ENCODE measurements at regions not wholly inside any gene's neighbourhood (a gene's known extent, or its start where the extent isn't known, plus 50 kb on each side); places are given as distances from the start of the nearest gene placed in this dataset.

- Histone ChIP-seq H2AFZ (ENCODE audit: low read depth) (no peak overlapping the region), H3K4me2 (no peak overlapping the region)
- TF ChIP-seq, protein P1, sequence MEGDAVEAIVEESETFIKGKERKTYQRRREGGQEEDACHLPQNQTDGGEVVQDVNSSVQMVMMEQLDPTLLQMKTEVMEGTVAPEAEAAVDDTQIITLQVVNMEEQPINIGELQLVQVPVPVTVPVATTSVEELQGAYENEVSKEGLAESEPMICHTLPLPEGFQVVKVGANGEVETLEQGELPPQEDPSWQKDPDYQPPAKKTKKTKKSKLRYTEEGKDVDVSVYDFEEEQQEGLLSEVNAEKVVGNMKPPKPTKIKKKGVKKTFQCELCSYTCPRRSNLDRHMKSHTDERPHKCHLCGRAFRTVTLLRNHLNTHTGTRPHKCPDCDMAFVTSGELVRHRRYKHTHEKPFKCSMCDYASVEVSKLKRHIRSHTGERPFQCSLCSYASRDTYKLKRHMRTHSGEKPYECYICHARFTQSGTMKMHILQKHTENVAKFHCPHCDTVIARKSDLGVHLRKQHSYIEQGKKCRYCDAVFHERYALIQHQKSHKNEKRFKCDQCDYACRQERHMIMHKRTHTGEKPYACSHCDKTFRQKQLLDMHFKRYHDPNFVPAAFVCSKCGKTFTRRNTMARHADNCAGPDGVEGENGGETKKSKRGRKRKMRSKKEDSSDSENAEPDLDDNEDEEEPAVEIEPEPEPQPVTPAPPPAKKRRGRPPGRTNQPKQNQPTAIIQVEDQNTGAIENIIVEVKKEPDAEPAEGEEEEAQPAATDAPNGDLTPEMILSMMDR (conservative IDR thresholded peaks at IDR 0.05; ENCODE audit: low read depth, low read length) = no peak
Measured at GRCh38 chr9:108149326-108149725, 659.8 kb upstream of the KLF4 start.

GRCh38 chr9:108142504-108143201 lies 653.1 kb upstream of the KLF4 start:
- Histone ChIP-seq H4K20me1 (ENCODE audit: insufficient read depth) (no peaks in the 10 kb centered on the region), H3K36me3 (ENCODE audit: insufficient read depth) (no peaks in the 10 kb centered on the region), H3K27ac (no peak overlapping the region), H3K4me1 (ENCODE audit: low read depth, poor library complexity, severe bottlenecking) (no peaks in the 10 kb centered on the region), H3K4me2 (no peak overlapping the region), H3K79me2 (ENCODE audit: insufficient read depth, low read depth) (no peaks in the 10 kb centered on the region), H2AFZ (ENCODE audit: low read depth) (no peak overlapping the region), H3K4me3 (IDR thresholded peaks at IDR 0.05; ENCODE audit: insufficient read depth, low read depth, low read length) (no peak overlapping the region), H3K9ac (no peak overlapping the region), H3K27me3 (ENCODE audit: insufficient read depth, low read depth) (no peaks in the 10 kb centered on the region)
- TF ChIP-seq, protein P1 (conservative IDR thresholded peaks at IDR 0.05; ENCODE audit: low read depth, low read length) = no peak

More at GRCh38 chr9:108149326-108149725, 659.8 kb upstream of the KLF4 start:
- Histone ChIP-seq H3K79me2 (ENCODE audit: insufficient read depth, low read depth) (no peaks in the 10 kb centered on the region), H3K27ac (no peak overlapping the region), H3K4me1 (ENCODE audit: low read depth, poor library complexity, severe bottlenecking) (no peaks in the 10 kb centered on the region), H3K9ac (no peak overlapping the region), H3K27me3 (ENCODE audit: insufficient read depth, low read depth) (no peaks in the 10 kb centered on the region), H3K36me3 (ENCODE audit: insufficient read depth) (no peaks in the 10 kb centered on the region), H3K4me3 (IDR thresholded peaks at IDR 0.05; ENCODE audit: insufficient read depth, low read depth, low read length) (no peak overlapping the region), H4K20me1 (ENCODE audit: insufficient read depth) (no peaks in the 10 kb centered on the region)

GRCh38 chr9:108142142-108142503 lies 652.6 kb upstream of the KLF4 start:
- TF ChIP-seq, protein P1 (conservative IDR thresholded peaks at IDR 0.05; ENCODE audit: low read depth, low read length) = no peak
- H3K36me3 ChIP-seq (ENCODE audit: insufficient read depth) = no peaks in the 10 kb centered on the region
- no peaks in the 10 kb centered on the region for H4K20me1 ChIP-seq (ENCODE audit: insufficient read depth)
- H3K4me2 ChIP-seq = no peak overlapping the region
- no peak overlapping the region for H2AFZ ChIP-seq (ENCODE audit: low read depth)
- H3K27ac ChIP-seq = no peak overlapping the region
- H3K4me1 ChIP-seq (ENCODE audit: low read depth, poor library complexity, severe bottlenecking) = no peaks in the 10 kb centered on the region
- no peaks in the 10 kb centered on the region for H3K27me3 ChIP-seq (ENCODE audit: insufficient read depth, low read depth)
- no peaks in the 10 kb centered on the region for H3K79me2 ChIP-seq (ENCODE audit: insufficient read depth, low read depth)
- H3K4me3 ChIP-seq (IDR thresholded peaks at IDR 0.05; ENCODE audit: insufficient read depth, low read depth, low read length) = no peak overlapping the region
- H3K9ac ChIP-seq = no peak overlapping the region

- no peaks in the 10 kb centered on the region for H3K36me3 ChIP-seq (ENCODE audit: insufficient read depth)
- no peak overlapping the region for H3K4me3 ChIP-seq (IDR thresholded peaks at IDR 0.05; ENCODE audit: insufficient read depth, low read depth, low read length)
- no peaks in the 10 kb centered on the region for H3K27me3 ChIP-seq (ENCODE audit: insufficient read depth, low read depth)
- H3K27ac ChIP-seq = no peak overlapping the region
- TF ChIP-seq, protein P1 (conservative IDR thresholded peaks at IDR 0.05; ENCODE audit: low read depth, low read length) = no peak
- H4K20me1 ChIP-seq (ENCODE audit: insufficient read depth) = no peaks in the 10 kb centered on the region
- H2AFZ ChIP-seq (ENCODE audit: low read depth) = no peak overlapping the region
- H3K4me1 ChIP-seq (ENCODE audit: low read depth, poor library complexity, severe bottlenecking) = no peaks in the 10 kb centered on the region
- no peak overlapping the region for H3K9ac ChIP-seq
- H3K4me2 ChIP-seq = no peak overlapping the region
- H3K79me2 ChIP-seq (ENCODE audit: insufficient read depth, low read depth) = no peaks in the 10 kb centered on the region
Measured at GRCh38 chr9:108139900-108140299, 650.3 kb upstream of the KLF4 start.

Data from KMS-11 (cell line).